K562 (cell line): ENCODE measurements at regions not wholly inside any gene's neighbourhood (a gene's known extent, or its start where the extent isn't known, plus 50 kb on each side); places are given as distances from the start of the nearest gene placed in this dataset.

Source experiments
- ATAC-seq: fragments of 200-7000 bp; cut with Tn5 transposase; 3 replicates; pipeline ENCODE4 v1.9.1; 2020; ENCODE audit warnings: moderate library complexity
- BruUV-seq: library from RNA; stranded (reverse); fragments of 400-500 nt; replicated peaks from 2 replicates; lab custom pipeline; 2021; lab: Mats Ljungman, UMichigan
- CTCF ChIA-PET: fragments of 300-600 bp; formaldehyde crosslinking; extraction: SDS; loops from one replicate; lab custom pipeline; 2021; ENCODE audit warnings: low intra/inter-chr PET ratio; lab: Yijun Ruan, JAX
- POLR2A ChIA-PET: fragments of 300-600, 350-650 bp; sonication (Branson Sonifier 250); formaldehyde crosslinking; extraction: SDS; loops from one replicate; lab custom pipeline; 2021; ENCODE audit warnings: antibody characterized with exemption, inconsistent platforms; lab: Yijun Ruan, JAX
- DNase-seq, 4 experiments: peaks; one replicate each; pipeline versions ENCODE4 v3.0.0 to v3.0.0-alpha.2; 2011 to 2018; ENCODE audit warnings: low spot score in 3 of 4, mixed read lengths in 3 of 4; ENCODE audit errors: extremely low read depth in 1 of 4
- FAIRE-seq: peaks from 2 replicates; lab custom pipeline; 2011; peaks lifted over from hg19 to GRCh38; lab: Jason Lieb, UNC
- H2AFZ ChIP-seq: 2 replicates; pipeline ENCODE4 v1.6.0; 2011; ENCODE audit warnings: low read depth, low read length, control low read depth, inconsistent platforms
- H3K27ac ChIP-seq: fragments of 200-600 bp; 3 replicates; pipeline ENCODE4 v1.8.0; 2011; ENCODE audit warnings: low read depth, mild to moderate bottlenecking, control low read depth, inconsistent platforms, low read length, moderate library complexity, mixed read lengths; ENCODE audit errors: extremely low read depth
- H3K27me3 ChIP-seq, 2 experiments: fragments of 300-600 bp in 1 of 2; 2 replicates in 1 of 2; 3 replicates in 1 of 2; pipeline versions ENCODE4 v1.6.0 to v1.8.0; 2011; ENCODE audit warnings: inconsistent platforms in 2 of 2, low read length in 2 of 2, mild to moderate bottlenecking in 1 of 2, mixed read lengths in 1 of 2, moderate library complexity in 1 of 2; ENCODE audit not compliant: control insufficient read depth in 2 of 2, insufficient read depth in 2 of 2
- H3K36me3 ChIP-seq: fragments of 300-600 bp; 3 replicates; pipeline ENCODE4 v1.8.0; 2011; ENCODE audit warnings: mild to moderate bottlenecking, low read length, inconsistent platforms; ENCODE audit not compliant: control insufficient read depth, insufficient read depth
- H3K4me1 ChIP-seq, 2 experiments: fragments of 200-600 bp in 1 of 2; replicated peaks in 1 of 2; 2 replicates in 1 of 2; 3 replicates in 1 of 2; pipeline versions ENCODE4 v1.5.1 to v1.8.0; 2011; ENCODE audit warnings: inconsistent platforms in 2 of 2, low read length in 2 of 2, mild to moderate bottlenecking in 1 of 2, mixed read lengths in 1 of 2, moderate library complexity in 1 of 2; ENCODE audit not compliant: control insufficient read depth in 2 of 2, insufficient read depth in 2 of 2
- H3K4me2 ChIP-seq: 2 replicates; pipeline ENCODE4 v1.6.1; 2011; ENCODE audit warnings: low read length, control low read depth, inconsistent platforms, mixed read lengths; ENCODE audit not compliant: insufficient read depth
- H3K4me3 ChIP-seq: fragments of 200-600 bp; sonication (generic), shearing (Covaris generic); 2 replicates; pipeline ENCODE4 v1.5.1; 2016; ENCODE audit warnings: control low read depth, inconsistent platforms
- H3K79me2 ChIP-seq: fragments of 200-600 bp; 3 replicates; pipeline ENCODE4 v1.8.0; 2011; ENCODE audit warnings: low read length, inconsistent platforms; ENCODE audit not compliant: control insufficient read depth, insufficient read depth
- H3K9ac ChIP-seq, 2 experiments: 2 replicates each; pipeline versions ENCODE4 v1.6.0 to v1.6.1; 2011; ENCODE audit warnings: low read depth in 2 of 2, low read length in 2 of 2, control low read depth in 1 of 2, inconsistent platforms in 1 of 2, mild to moderate bottlenecking in 1 of 2, mixed read lengths in 1 of 2; ENCODE audit not compliant: insufficient read depth in 1 of 2
- H3K9me1 ChIP-seq: one replicate; pipeline ENCODE4 v1.6.0; 2011; ENCODE audit warnings: inconsistent platforms, mild to moderate bottlenecking, low read length, moderate library complexity; ENCODE audit not compliant: control insufficient read depth, insufficient read depth
- H3K9me3 ChIP-seq: replicated peaks from 2 replicates; pipeline ENCODE4 v1.5.1; 2011; ENCODE audit warnings: low read depth, low read length, inconsistent platforms; ENCODE audit not compliant: control insufficient read depth, insufficient read depth
- H4K20me1 ChIP-seq: replicated peaks from 2 replicates; pipeline ENCODE4 v1.6.1; 2011; ENCODE audit warnings: low read length, inconsistent platforms, mixed read lengths; ENCODE audit not compliant: control insufficient read depth, insufficient read depth
- CGGBP1 ChIP-seq: fragments of 250-450 bp; sonication (Bioruptor Pico); IDR thresholded peaks from 2 replicates; pipeline ENCODE4 v1.9.0; 2021; ENCODE audit warnings: mild to moderate bottlenecking
- MCM2 ChIP-seq: fragments of 450-650 bp; IDR thresholded peaks from 2 replicates; pipeline ENCODE4 v1.6.1; 2017; ENCODE audit warnings: low read depth, mild to moderate bottlenecking
- NCOA2 ChIP-seq, 2 experiments: fragments of 450-650 bp; IDR thresholded peaks; 2 replicates each; pipeline ENCODE4 v1.6.1; 2018; ENCODE audit warnings: mild to moderate bottlenecking in 2 of 2, moderate library complexity in 1 of 2; ENCODE audit not compliant: partially characterized antibody in 2 of 2
- NELFE ChIP-seq: IDR thresholded peaks from 2 replicates; pipeline ENCODE4 v1.6.1; 2011; ENCODE audit warnings: mild to moderate bottlenecking; ENCODE audit not compliant: insufficient read depth, insufficient read length
- POLR2G ChIP-seq: fragments of 200-400 bp; formaldehyde crosslinking; IDR thresholded peaks from 2 replicates; pipeline ENCODE4 v1.6.1; 2017; ENCODE audit warnings: low read depth, mild to moderate bottlenecking, antibody characterized with exemption, low read length, moderate library complexity
- RCOR1 ChIP-seq, 2 experiments: IDR thresholded peaks; 2 replicates each; pipeline ENCODE4 v1.6.1; 2012; ENCODE audit warnings: low read depth in 2 of 2, low read length in 2 of 2, borderline replicate concordance in 1 of 2, improper control_type of control experiment in 1 of 2
- ZNF518B ChIP-seq: fragments of 250-450 bp; sonication (Bioruptor Pico); IDR thresholded peaks from 2 replicates; pipeline ENCODE4 v1.5.0; 2021; ENCODE audit warnings: mild to moderate bottlenecking, moderate library complexity
- WGBS: fragments of 100-300 bp; shearing (Covaris generic); methylation state at CpG from one replicate; pipeline ENCODE4 v1.1.6; 2016; ENCODE audit warnings: low coverage, mixed read lengths; ENCODE audit not compliant: insufficient coverage; ENCODE audit errors: missing lambda C conversion rate; 5-methylcytosine and 5-hydroxymethylcytosine counted together
- in situ Hi-C: fragments of 300-500 bp; cut with MboI; formaldehyde crosslinking; loops from 4 replicates; pipeline ENCODE4 v1.15.0; 2018; ENCODE audit warnings: inconsistent platforms, mixed read lengths
- intact Hi-C: fragments of 100-400 bp; cut with micrococcal nuclease; formaldehyde crosslinking; loops from 2 replicates; pipeline ENCODE4 v1.14.2; 2022

- DNase-seq (no peak), FAIRE-seq (no peak), ATAC-seq (no peak)
- no peaks in the 10 kb centered on the region for H3K27me3 ChIP-seq
- intact Hi-C loops, result no loop called here
- CTCF ChIA-PET, result no interaction called here
- no peak overlapping the region for H3K9ac ChIP-seq
- no TSS peak for BruUV-seq
- peaks cover 16% of the 10 kb centered on the region; the same call in 1 of the 2 replicates for H4K20me1 ChIP-seq
- POLR2A ChIA-PET, result no interaction called here
- H3K4me2 ChIP-seq, result no peak overlapping the region
- H3K9me1 ChIP-seq, result no peaks in the 10 kb centered on the region
- no peak overlapping the region for H3K4me3 ChIP-seq
- H3K9me3 ChIP-seq, result no peaks in the 10 kb centered on the region; the same call in 1 of the 2 replicates
- H3K36me3 ChIP-seq, result peaks cover 48% of the 10 kb centered on the region
- H3K79me2 ChIP-seq, result peaks cover 74% of the 10 kb centered on the region
- in situ Hi-C loops, result no loop called here
- peaks cover 0 to 14% of the 10 kb centered on the region in 2 experiments; a peak in 2 of 5 replicates for H3K4me1 ChIP-seq
- 91% methylated on average over 16 of the region's 25 CpGs for WGBS
- H3K27ac ChIP-seq, result no peak overlapping the region
- no peak overlapping the region for H2AFZ ChIP-seq
- TF ChIP-seq POLR2G, result 0 out of 2 replicates have a peak, but pooled peaks have one; percentile 33
- no peak for TF ChIP-seq MCM2
- TF ChIP-seq, all 486 proteins: peak for 1
Observed at GRCh38 chr22:49599691-49600455, 227.8 kb downstream of the BRD1 start.

GRCh38 chr22:49599039-49599438, 228.6 kb downstream of the BRD1 start:
- FAIRE-seq (no peak), ATAC-seq (peak; percentile 61), DNase-seq (no peak)
- Histone ChIP-seq H3K4me3 (no peak overlapping the region), H3K79me2 (peaks cover 76% of the 10 kb centered on the region), H4K20me1 (peaks cover 16% of the 10 kb centered on the region; the same call in 1 of the 2 replicates), H3K4me1 (peaks cover 0 to 14% of the 10 kb centered on the region in 2 experiments; a peak in 2 of 5 replicates), H3K9me1 (no peaks in the 10 kb centered on the region), H3K4me2 (no peak overlapping the region), H2AFZ (no peak overlapping the region), H3K36me3 (peaks cover 51% of the 10 kb centered on the region), H3K27ac (no peak overlapping the region), H3K9ac (no peak overlapping the region; a peak in 1 of 4 replicates), H3K27me3 (no peaks in the 10 kb centered on the region), H3K9me3 (no peaks in the 10 kb centered on the region)
- CTCF ChIA-PET, result no interaction called here
- POLR2A ChIA-PET, result no interaction called here
- in situ Hi-C loops (no loop called here), intact Hi-C loops (no loop called here)
- no TSS peak for BruUV-seq
- 82% methylated on average over 4 of the region's 16 CpGs for WGBS
- TF ChIP-seq RCOR1 (IDR thresholded peaks at IDR 0.05; ENCODE audit: borderline replicate concordance in 1 of 2, low read depth in 2 of 2, low read length in 2 of 2) (peak in 1 of 2 experiments; percentile 57; a peak in 1 of 4 replicates), ZNF518B (CRISPR knock-in tag) (no peak), CGGBP1 (CRISPR knock-in tag) (no peak), NCOA2 (IDR thresholded peaks at IDR 0.05; ENCODE audit: partially characterized antibody in 2 of 2) (no peak), NELFE (no peak)
